CD4-positive, alpha-beta T cell treated with Interleukin-4 for 4 hours (primary cell): ENCODE measurements at regions not wholly inside any gene's neighbourhood (a gene's known extent, or its start where the extent isn't known, plus 50 kb on each side); places are given as distances from the start of the nearest gene placed in this dataset.

ENCODE experiments used
- DNase-seq: peaks from one replicate; pipeline ENCODE4 v3.0.0-alpha.2; 2020

- DNase-seq = no peak
These were observed 110.7 kb downstream of the OGFRL1 start for GRCh38 chr6:71399279-71399678.

- DNase-seq = no peak
These were observed 112.2 kb downstream of the OGFRL1 start for GRCh38 chr6:71400852-71401251.

- no peak for DNase-seq
These were observed 113.5 kb downstream of the OGFRL1 start for GRCh38 chr6:71402096-71402495.

- no peak for DNase-seq
These were observed 115.0 kb downstream of the OGFRL1 start for GRCh38 chr6:71403422-71404134.

- DNase-seq = no peak
These were observed 115.7 kb downstream of the OGFRL1 start for GRCh38 chr6:71404145-71404966.

- no peak for DNase-seq
These were observed 116.3 kb downstream of the OGFRL1 start for GRCh38 chr6:71404967-71405278.

- no peak for DNase-seq
These were observed 116.8 kb downstream of the OGFRL1 start for GRCh38 chr6:71405416-71405815.

GRCh38 chr6:71406865-71407860 is 118.6 kb downstream of the OGFRL1 start:
- no peak for DNase-seq

GRCh38 chr6:71408787-71409723 is 120.4 kb downstream of the OGFRL1 start:
- DNase-seq = no peak

GRCh38 chr6:71410164-71410566 is 121.6 kb downstream of the OGFRL1 start:
- DNase-seq = no peak

GRCh38 chr6:71410681-71411080 is 122.1 kb downstream of the OGFRL1 start:
- no peak for DNase-seq

- no peak for DNase-seq
These were observed 123.3 kb downstream of the OGFRL1 start for GRCh38 chr6:71411882-71412281.

- DNase-seq = no peak
These were observed 124.0 kb downstream of the OGFRL1 start for GRCh38 chr6:71412559-71413140.

GRCh38 chr6:71414486-71414885 is 125.9 kb downstream of the OGFRL1 start:
- no peak for DNase-seq

- DNase-seq = no peak
These were observed 130.8 kb downstream of the OGFRL1 start for GRCh38 chr6:71419217-71420094.

GRCh38 chr6:71420095-71420692 is 131.6 kb downstream of the OGFRL1 start:
- DNase-seq = no peak

GRCh38 chr6:71420693-71421328 is 132.2 kb downstream of the OGFRL1 start:
- no peak for DNase-seq

GRCh38 chr6:71421611-71422010 is 133.0 kb downstream of the OGFRL1 start:
- DNase-seq = no peak

- DNase-seq = no peak
These were observed 141.4 kb downstream of the OGFRL1 start for GRCh38 chr6:71430018-71430417.

GRCh38 chr6:71433441-71433840 is 144.8 kb downstream of the OGFRL1 start:
- DNase-seq = no peak
